ENCODE measurements at regions not wholly inside any gene's neighbourhood (a gene's known extent, or its start where the extent isn't known, plus 50 kb on each side); places are given as distances from the start of the nearest gene placed in this dataset.

DNA sequence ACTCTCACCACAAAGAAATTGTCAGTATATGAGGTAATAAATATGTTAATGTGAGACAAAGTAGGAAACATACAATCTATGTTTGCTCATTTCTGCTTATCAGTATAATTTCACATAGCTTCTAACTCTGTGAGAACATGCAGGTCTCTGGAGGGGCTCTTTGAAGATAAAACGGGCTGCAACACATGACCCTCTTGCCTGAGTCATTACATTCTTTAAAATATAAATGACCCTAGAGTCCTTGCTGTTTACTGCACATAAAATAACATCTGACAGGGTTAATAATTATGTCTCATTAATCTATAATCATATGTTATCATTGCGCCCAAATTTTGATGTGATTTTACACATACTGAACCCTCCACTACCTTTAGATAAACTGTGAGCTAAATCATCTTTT lies 681.5 kb downstream of the ARAP2 start:
- TF ChIP-seq POLR2A (IDR thresholded peaks at IDR 0.05; ENCODE audit: control extremely low read depth in 1 of 2, low read depth in 2 of 2, low read length in 2 of 2): no peak
- TF ChIP-seq RAD21 (IDR thresholded peaks at IDR 0.05 in 1 of 2, conservative IDR thresholded peaks at IDR 0.05 in 1 of 2; ENCODE audit: low read depth in 2 of 2, low read length in 2 of 2): no peak
